NB4 (cell line): ENCODE measurements at regions not wholly inside any gene's neighbourhood (a gene's known extent, or its start where the extent isn't known, plus 50 kb on each side); places are given as distances from the start of the nearest gene placed in this dataset.

ENCODE experiments used
- MYC ChIP-seq: IDR thresholded peaks from 2 replicates; pipeline ENCODE4 v1.6.1; 2011; ENCODE audit warnings: low read depth, low read length
- POLR2A ChIP-seq: IDR thresholded peaks from 2 replicates; pipeline ENCODE4 v1.6.1; 2011; ENCODE audit warnings: mild to moderate bottlenecking; ENCODE audit not compliant: insufficient read length; ENCODE audit errors: extremely low read depth
- TF ChIP-seq, protein P1 (sequence below): IDR thresholded peaks from one replicate; pipeline ENCODE4 v1.5.1; 2012; ENCODE audit warnings: low read depth, low read length
- TF ChIP-seq, protein P2 (sequence below): IDR thresholded peaks from 2 replicates; pipeline ENCODE4 v1.6.1; 2011; ENCODE audit warnings: low read depth, low read length

DNA sequence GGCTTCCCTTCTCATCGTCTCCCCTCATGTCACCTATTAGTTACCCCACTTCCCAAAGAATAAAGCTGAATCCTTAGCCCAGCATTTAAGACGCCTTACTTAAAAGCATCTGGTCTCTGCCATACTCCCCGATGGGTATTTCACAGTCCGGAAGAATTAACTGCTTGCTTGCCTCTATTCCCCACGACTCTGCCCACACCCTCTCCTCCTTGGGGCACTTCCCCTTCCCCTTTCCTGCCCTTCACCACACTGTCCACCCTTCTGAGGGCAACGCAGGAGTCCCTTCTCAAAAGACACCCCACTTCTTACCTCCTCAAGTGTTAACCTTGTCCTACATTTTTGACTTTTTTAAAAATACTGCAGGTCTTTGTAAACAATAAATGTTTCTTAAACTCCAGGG lies 60.1 kb upstream of the RMP24 start:
- TF ChIP-seq POLR2A (no peak), MYC (no peak)
- TF ChIP-seq, protein P1, sequence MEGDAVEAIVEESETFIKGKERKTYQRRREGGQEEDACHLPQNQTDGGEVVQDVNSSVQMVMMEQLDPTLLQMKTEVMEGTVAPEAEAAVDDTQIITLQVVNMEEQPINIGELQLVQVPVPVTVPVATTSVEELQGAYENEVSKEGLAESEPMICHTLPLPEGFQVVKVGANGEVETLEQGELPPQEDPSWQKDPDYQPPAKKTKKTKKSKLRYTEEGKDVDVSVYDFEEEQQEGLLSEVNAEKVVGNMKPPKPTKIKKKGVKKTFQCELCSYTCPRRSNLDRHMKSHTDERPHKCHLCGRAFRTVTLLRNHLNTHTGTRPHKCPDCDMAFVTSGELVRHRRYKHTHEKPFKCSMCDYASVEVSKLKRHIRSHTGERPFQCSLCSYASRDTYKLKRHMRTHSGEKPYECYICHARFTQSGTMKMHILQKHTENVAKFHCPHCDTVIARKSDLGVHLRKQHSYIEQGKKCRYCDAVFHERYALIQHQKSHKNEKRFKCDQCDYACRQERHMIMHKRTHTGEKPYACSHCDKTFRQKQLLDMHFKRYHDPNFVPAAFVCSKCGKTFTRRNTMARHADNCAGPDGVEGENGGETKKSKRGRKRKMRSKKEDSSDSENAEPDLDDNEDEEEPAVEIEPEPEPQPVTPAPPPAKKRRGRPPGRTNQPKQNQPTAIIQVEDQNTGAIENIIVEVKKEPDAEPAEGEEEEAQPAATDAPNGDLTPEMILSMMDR = no peak
- TF ChIP-seq, protein P2, sequence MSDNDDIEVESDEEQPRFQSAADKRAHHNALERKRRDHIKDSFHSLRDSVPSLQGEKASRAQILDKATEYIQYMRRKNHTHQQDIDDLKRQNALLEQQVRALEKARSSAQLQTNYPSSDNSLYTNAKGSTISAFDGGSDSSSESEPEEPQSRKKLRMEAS = no peak
